ENCODE measurements at regions not wholly inside any gene's neighbourhood (a gene's known extent, or its start where the extent isn't known, plus 50 kb on each side); places are given as distances from the start of the nearest gene placed in this dataset.

DNA sequence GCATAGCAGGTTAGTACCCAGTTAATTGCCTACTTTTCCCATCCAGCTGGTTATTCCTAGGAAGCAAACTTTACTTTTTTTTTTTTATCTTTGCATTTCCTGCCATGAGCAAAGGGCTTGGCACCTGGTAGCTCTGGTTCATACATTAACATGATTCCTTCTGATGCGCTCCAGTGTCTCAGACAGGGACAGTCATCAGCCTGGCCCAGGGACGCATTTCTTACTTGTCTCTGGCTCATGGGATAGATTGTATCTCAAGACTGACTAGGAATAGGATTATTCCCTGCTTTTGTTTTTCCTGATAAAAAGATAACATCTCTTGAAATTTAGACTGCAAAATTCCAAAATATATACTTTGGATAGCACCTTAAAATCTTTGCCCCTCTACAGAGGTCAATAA lies 571.5 kb upstream of the TENM3 start:
- DNase-seq (ENCODE audit: low read depth in 2 of 2), result no peak

GRCh38 chr4:181672751-181673150 lies 570.5 kb upstream of the TENM3 start:
- DNase-seq (ENCODE audit: low read depth in 2 of 2), result no peak

DNA sequence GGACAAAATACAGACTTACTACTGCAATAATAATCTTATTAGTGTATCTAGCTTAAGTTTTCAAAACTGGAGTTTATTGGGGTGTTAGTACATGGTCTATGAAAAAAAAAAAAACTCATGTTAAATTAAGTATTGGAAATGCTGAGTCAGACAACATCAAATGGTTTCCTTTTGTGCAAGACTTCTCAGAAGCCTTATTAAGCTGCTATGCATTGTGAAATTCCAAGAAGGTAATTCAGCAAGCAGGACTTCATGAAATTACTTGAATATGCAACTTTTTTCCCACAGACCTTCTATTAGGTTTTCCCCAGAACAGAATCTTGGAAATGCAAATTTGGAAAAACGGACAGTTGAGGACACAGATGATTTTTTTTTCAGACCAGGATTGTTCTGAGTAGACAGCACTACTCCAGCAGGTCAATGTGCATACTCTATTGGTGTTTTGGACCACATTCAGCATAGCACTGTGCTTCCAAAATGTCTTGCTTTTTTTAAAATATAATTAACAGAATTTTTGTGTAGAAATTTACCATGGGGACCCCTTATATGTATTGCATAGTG lies 568.8 kb upstream of the TENM3 start:
- DNase-seq (ENCODE audit: low read depth in 2 of 2), result no peak

DNA sequence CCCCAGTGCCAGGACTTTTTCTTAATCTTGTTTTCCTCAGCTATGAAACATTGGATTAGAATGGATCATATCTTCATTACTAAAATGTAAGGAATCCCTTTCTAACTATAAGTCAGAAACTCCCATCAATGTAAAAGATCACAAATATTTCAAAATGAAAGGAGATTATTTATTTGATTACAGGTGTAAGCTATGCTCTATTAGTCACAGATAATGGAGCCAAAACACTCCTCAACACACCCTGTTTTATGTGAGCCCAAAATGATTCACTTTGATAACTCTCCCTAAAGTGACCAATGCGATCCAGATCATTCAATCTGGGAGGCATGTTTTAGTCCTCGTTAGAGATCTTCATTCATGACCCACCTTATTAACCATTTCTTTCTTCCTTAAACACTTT lies 566.7 kb upstream of the TENM3 start:
- no peak for DNase-seq (ENCODE audit: low read depth in 2 of 2)

DNA sequence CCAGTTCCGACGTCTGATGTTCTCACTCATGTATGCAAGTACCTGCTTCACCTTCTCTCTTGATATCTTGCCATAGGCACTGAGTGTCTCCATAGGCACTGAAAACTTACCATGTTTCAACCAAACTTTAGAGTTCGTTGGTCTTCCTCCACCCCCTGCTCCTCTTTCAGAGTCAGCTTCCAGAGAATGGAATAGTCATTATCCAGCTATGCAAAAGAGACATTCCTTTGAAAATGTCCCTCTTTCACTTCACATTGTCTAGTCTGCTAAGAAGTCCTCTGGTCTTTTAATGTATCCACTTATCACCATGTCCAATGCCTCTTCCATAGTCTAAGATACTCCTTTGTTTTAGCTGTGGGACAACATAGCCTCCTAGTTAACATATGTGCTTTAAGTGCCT lies 566.0 kb upstream of the TENM3 start:
- DNase-seq (ENCODE audit: low read depth in 2 of 2), result no peak

DNA sequence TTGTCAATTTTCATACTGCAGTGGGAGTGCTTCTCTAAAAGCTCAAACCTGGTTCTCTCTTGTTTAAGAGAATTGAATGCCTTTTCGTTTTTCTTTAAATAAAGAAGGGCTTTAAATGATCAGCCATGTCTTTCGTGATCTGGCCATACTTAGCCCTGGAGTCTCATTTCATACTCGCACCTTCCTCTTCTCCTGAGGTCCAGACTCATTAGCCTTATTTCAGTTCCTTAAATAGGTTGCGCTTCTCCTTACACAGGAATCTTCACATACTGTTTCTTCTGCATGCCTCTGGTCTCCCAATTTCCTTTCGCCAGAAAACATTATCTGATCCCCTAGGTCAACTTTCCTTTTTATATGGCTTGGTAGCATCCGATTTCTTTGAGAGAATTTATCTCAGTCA lies 565.6 kb upstream of the TENM3 start:
- no peak for DNase-seq (ENCODE audit: low read depth in 2 of 2)

GRCh38 chr4:181679754-181680153 lies 563.4 kb upstream of the TENM3 start:
- DNase-seq (ENCODE audit: low read depth in 2 of 2), result no peak

- no peak for DNase-seq (ENCODE audit: low read depth in 2 of 2)
Observed at GRCh38 chr4:181682367-181683047, 560.7 kb upstream of the TENM3 start.

DNA sequence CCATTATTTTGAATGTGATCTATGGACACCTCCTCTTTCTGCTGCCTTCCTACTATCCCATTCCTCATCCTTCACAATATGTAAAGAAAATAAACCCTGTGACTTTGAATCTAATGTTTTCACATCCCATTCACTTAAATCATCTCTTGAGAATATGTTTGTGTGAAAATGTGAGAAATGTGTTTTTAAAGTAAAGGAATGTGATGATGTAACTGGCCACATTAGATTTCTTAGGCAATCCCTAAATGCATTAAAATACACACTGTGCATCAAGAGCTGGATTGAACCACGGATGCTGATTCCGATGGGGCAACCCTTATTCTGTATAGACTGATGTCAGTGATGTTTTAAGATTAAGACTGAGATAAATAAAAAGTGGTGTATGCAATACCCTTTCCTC lies 558.9 kb upstream of the TENM3 start:
- no peak for DNase-seq (ENCODE audit: low read depth in 2 of 2)

DNA sequence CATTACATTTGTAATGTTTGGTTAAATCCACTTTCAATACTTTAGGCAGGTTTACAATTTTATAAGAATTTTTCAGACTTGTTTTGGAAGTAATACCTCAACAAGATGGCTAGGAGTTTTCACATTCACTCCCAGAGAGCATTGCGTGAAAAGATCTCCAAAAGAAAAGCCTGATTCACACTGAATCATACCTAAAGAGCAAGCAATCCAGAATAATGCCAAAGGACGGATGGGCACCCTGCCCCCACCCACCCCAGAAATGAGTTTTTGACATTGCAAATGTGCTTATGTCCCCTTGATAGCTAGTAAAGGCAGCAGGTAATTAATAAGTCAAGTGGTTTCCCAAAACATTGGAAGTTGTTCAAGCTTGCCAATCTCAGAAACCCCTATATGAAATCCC lies 557.7 kb upstream of the TENM3 start:
- no peak for DNase-seq (ENCODE audit: low read depth in 2 of 2)

GRCh38 chr4:181685911-181686310 lies 557.3 kb upstream of the TENM3 start:
- no peak for DNase-seq (ENCODE audit: low read depth in 2 of 2)

DNA sequence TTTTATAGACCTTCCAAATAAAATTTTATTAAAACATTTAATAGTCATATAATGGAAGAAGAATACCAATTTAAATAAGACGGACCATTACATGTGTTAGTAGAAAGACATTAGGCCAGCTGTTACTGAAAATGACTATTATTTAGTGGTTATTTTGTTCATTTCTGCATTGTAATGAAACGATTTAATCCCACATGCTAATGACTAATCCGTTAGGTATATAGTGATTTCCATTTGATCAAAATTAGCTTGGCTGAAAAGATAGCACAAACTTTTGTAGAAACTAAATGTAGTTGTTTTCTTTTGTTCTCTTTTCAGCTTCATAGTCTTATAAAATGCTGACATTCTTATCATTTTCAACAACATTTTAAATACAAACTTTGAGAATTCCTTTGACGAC lies 556.1 kb upstream of the TENM3 start:
- no peak for DNase-seq (ENCODE audit: low read depth in 2 of 2)

GRCh38 chr4:181688432-181688831 lies 554.8 kb upstream of the TENM3 start:
- DNase-seq (ENCODE audit: low read depth in 2 of 2), result no peak

- DNase-seq (ENCODE audit: low read depth in 2 of 2), result no peak
Observed at GRCh38 chr4:181688872-181689271, 554.3 kb upstream of the TENM3 start.

DNA sequence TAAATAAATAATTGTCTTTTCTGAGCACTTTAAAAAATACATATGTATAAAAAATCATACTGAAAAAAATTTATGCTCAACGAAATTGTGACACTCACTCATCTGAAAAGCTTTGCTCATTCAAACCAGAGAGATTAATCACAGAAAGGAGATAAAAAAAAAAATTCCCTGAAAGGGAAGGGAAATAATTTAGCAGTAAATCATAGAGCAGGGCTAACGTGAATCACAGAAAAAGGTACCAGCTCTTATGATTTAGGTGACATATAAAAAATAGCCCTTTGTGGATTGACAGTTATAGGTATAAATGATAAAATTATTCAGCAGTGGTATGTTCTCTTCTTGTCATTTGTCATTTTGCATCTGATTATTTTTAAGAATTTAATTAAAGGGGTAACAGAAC lies 552.7 kb upstream of the TENM3 start:
- DNase-seq (ENCODE audit: low read depth in 2 of 2), result no peak

DNA sequence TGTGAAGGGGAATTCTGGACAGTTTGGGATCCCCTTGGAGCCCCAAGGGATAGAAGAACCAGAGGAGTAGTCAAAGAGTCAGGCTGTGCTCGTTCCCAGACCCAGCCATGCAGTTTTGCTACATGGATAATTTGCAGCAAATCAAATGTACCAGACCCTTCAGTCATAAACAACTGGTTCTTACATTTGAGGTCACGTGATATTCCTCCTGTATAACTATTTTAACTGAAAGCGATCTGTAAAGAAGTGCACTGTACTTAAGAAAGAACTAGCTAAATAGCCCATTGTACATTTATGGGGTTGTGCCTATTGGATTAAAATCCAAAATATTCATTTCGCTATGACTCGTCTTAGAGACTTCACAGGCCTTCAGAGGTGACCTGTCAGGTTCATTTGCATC lies 550.2 kb upstream of the TENM3 start:
- no peak for DNase-seq (ENCODE audit: low read depth in 2 of 2)

DNA sequence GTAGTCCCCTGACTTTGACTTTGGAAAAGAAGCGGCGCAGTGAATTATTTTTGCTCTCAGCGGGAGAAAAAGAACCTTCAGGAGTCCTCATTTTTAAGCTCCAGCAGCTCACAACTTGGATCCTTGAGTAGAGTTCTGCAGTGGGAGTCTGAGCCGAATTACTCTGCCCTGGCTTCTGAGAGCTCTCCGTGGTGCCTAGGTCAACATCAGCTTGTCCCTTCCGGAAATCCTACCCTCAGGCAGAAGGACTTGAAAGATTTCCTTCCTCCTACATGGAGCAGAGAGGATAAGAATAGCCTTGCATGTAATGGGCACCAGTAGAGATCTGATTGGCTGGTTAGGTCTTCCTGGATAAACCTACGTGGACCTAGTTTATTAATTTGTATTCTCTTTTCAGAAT lies 549.7 kb upstream of the TENM3 start:
- no peak for DNase-seq (ENCODE audit: low read depth in 2 of 2)

GRCh38 chr4:181698221-181698620 lies 545.0 kb upstream of the TENM3 start:
- no peak for DNase-seq (ENCODE audit: low read depth in 2 of 2)

GRCh38 chr4:181701214-181701613 lies 542.0 kb upstream of the TENM3 start:
- no peak for DNase-seq (ENCODE audit: low read depth in 2 of 2)

GRCh38 chr4:181701894-181702293 lies 541.3 kb upstream of the TENM3 start:
- DNase-seq (ENCODE audit: low read depth in 2 of 2), result no peak

DNA sequence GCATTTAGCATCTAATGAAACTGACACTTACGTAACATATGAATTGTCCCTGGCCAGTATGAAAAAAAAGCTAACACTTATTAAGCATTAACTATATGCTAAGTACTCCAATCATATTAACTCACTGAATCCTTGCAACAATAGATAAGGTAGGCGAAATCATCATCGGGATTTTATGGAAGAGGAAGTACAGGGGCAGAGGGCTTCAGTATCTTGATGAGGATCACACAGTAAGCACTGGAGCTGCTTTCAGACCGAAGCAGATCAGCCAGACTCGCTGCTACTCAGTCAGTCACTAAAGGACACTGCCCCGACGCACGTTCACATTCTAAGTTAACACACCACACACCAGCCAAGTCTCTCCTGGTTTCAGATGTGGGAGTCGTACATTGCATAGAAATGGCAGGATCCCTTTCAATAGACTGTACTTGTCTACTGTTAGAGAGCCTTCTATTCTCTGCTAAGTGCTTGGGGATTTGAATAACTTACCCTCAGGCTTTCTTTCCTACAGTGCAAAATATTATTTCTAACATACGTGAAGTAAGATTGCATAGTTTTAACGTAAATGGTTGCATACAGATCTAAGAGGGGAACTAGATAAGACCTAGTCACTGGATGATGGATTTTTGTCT lies 540.2 kb upstream of the TENM3 start:
- DNase-seq (ENCODE audit: low read depth in 2 of 2), result no peak

DNA sequence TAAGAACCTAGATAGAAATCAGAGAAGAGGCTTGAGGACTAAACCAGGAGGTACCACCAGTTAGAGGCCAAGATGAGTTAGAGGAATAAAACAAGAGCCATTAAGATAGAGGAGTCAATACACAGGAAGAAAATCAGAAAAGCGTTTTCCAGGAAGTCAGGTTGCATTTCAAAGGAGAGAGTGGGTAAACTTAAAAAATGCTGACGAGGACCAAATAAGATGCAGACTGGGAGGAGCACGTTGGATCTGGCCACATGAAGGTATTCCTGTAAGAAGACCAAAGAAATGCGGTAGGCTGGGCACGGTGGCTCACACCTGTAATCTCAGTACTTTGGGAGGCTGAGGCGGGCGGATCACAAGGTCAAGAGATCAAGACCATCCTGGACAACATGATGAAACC lies 533.1 kb upstream of the TENM3 start:
- DNase-seq (ENCODE audit: low read depth in 2 of 2), result no peak

- no peak for DNase-seq (ENCODE audit: low read depth in 2 of 2)
Observed at GRCh38 chr4:181711387-181711786, 531.8 kb upstream of the TENM3 start.

Measured in stimulated activated CD4-positive, alpha-beta T cell treated with anti-CD3 and anti-CD28 coated beads, Interleukin-1b, Interleukin-23, amount 100 ng/mL, for 4 hours (primary cell).